ENCODE measurements at regions not wholly inside any gene's neighbourhood (a gene's known extent, or its start where the extent isn't known, plus 50 kb on each side); places are given as distances from the start of the nearest gene placed in this dataset.
A peak's percentile ranks its signal among the peaks of the same experiment; 100 is the strongest.
"Not testable (repeated sequence)": the region's sequence is repeated elsewhere in the genome, so short reads cannot be mapped to it uniquely, and the experiment has no call there.

DNA sequence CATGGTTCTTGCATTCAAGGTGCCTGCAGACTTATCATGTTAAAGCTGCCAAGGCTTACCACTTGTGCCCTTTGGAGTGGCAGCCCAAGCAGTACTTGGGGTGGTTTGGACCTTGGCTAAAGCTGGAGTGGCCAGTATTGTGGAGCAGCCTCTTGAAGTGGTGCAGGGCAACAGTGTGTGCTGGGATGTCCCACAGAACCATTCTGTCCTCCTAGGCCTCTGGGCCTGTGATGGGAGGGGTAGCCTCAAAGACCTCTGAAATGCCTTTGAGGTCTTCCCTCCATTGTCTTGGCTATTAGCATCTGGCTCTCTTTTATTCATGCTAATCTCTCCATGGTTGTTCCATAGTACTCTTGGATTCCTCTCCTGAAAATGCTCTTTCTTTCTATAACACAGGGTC is 78.2 kb upstream of the SLC24A4 start:
- no peak overlapping the region for H3K4me3 ChIP-seq (ENCODE audit: low read length)
- TF ChIP-seq, protein P1, sequence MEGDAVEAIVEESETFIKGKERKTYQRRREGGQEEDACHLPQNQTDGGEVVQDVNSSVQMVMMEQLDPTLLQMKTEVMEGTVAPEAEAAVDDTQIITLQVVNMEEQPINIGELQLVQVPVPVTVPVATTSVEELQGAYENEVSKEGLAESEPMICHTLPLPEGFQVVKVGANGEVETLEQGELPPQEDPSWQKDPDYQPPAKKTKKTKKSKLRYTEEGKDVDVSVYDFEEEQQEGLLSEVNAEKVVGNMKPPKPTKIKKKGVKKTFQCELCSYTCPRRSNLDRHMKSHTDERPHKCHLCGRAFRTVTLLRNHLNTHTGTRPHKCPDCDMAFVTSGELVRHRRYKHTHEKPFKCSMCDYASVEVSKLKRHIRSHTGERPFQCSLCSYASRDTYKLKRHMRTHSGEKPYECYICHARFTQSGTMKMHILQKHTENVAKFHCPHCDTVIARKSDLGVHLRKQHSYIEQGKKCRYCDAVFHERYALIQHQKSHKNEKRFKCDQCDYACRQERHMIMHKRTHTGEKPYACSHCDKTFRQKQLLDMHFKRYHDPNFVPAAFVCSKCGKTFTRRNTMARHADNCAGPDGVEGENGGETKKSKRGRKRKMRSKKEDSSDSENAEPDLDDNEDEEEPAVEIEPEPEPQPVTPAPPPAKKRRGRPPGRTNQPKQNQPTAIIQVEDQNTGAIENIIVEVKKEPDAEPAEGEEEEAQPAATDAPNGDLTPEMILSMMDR (conservative IDR thresholded peaks at IDR 0.05; ENCODE audit: low read length) = no peak
- DNase-seq (ENCODE audit: low read depth) = no peak

- H3K4me3 ChIP-seq (ENCODE audit: low read length) = no peak overlapping the region
- no peak for DNase-seq (ENCODE audit: low read depth)
- TF ChIP-seq, protein P1 (conservative IDR thresholded peaks at IDR 0.05; ENCODE audit: low read length) = no peak
Measured at GRCh38 chr14:92247341-92247740, 75.6 kb upstream of the SLC24A4 start.

- TF ChIP-seq, protein P1 (conservative IDR thresholded peaks at IDR 0.05; ENCODE audit: low read length) = no peak
- H3K4me3 ChIP-seq (ENCODE audit: low read length) = no peak overlapping the region
- no peak for DNase-seq (ENCODE audit: low read depth)
Measured at GRCh38 chr14:92247947-92248346, 75.0 kb upstream of the SLC24A4 start.

DNA sequence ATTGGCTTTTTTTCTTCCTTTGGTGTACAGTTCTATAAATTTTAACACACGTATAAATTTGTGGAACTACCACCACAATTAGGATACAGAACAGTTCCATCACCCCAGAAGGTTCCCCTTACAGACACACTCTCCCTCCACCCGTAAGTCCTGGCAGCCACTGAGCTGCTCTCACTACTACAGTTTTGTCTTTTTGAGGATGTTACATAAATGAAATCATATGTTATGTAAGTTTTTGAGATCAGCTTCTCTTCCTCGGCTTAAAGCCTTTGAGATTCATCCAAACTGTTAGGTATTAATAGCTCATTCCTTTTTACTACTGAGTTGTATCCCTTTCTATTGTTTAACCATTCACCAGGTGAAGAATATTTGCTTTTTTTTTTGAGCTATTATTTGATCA is 74.3 kb upstream of the SLC24A4 start:
- no peak for DNase-seq (ENCODE audit: low read depth)
- TF ChIP-seq, protein P1 (conservative IDR thresholded peaks at IDR 0.05; ENCODE audit: low read length) = no peak
- H3K4me3 ChIP-seq (ENCODE audit: low read length) = no peak overlapping the region

DNA sequence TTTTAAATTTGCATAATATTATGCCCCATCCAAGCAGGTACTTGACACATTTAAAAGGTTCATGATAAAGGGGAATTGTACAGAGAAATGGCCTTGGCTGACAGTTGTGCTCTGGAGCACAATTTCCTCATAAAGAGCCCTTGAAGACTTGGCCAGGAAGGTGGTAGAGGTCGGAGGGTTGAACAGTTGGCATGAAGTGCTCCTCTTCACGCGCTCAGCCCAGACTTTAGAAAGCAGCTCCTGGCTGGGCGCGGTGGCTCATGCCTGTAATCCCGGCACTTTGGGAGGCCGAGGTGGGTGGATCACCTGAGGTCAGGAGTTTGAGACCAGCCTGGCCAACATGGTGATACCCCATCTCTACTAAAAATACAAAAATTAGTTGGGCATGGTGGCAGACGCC is 72.6 kb upstream of the SLC24A4 start:
- H3K4me3 ChIP-seq (ENCODE audit: low read length); DNase-seq (ENCODE audit: low read depth): not testable (repeated sequence)

- no peak overlapping the region for H3K4me3 ChIP-seq (ENCODE audit: low read length)
- TF ChIP-seq, protein P1 (conservative IDR thresholded peaks at IDR 0.05; ENCODE audit: low read length) = no peak
Measured at GRCh38 chr14:92252323-92252722, 70.6 kb upstream of the SLC24A4 start.

GRCh38 chr14:92253381-92253894 is 69.5 kb upstream of the SLC24A4 start:
- DNase-seq (ENCODE audit: low read depth) = no peak
- TF ChIP-seq, protein P1 (conservative IDR thresholded peaks at IDR 0.05; ENCODE audit: low read length) = no peak
- no peak overlapping the region for H3K4me3 ChIP-seq (ENCODE audit: low read length)

More at GRCh38 chr14:92252323-92252722, 70.6 kb upstream of the SLC24A4 start:
- no peak for DNase-seq (ENCODE audit: low read depth)

DNA sequence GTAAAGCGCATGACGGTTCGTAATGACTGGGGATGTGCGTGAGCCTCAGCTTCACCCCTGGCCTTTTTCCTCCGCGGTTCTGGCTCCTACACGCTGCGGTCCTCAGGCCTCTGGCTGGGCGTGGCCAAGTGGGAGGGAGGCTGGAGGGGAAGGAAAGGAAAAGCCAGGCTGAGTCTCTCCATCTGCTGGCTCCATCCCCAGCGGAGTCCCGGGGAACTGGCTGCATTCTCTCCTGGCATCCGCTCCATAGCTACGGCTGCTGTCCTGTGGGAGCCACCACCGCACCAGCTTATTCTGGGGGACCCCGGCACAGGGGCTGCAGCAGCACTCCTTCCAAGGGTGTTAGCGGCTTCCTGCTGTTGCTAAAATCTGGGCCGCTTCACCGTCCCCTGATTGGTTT is 68.2 kb upstream of the SLC24A4 start:
- TF ChIP-seq, protein P1 (conservative IDR thresholded peaks at IDR 0.05; ENCODE audit: low read length) = no peak
- H3K4me3 ChIP-seq (ENCODE audit: low read length) = no peak overlapping the region
- peak; percentile 14 for DNase-seq (ENCODE audit: low read depth)

Measured in AG10803 (cell line).